ENCODE measurements at regions not wholly inside any gene's neighbourhood (a gene's known extent, or its start where the extent isn't known, plus 50 kb on each side); places are given as distances from the start of the nearest gene placed in this dataset.

DNA sequence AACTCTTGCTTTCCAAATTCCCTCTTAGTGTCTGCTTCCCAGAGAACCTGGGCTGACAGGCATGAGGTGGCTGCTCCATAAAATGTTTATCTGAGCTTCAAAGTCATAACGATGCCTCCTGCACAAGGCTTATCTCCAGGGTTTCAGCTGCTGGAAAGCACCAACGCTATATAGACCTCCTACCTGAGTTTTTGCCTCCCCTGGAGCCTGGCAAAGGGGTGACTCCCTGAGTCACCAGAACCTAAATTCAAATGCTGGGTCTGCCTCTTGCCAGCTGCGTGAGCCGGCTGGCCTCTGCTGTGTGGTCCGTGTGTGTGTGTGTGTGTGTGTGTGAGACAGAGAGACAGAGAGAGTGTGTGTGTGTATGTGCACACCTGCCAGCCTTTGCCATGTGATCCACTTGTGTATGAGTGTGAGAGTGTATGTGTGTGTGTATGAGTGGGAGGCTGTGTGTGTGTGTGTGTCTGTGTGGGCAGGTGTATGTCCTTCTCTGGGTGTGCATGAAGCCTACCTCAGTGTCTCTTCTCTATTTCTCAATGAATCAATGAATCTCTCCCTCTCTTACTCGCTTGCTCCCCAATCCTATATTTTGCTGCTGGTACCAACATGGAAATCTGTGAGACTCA, 714.9 kb downstream of the MATN1 start:
- H3K9ac ChIP-seq (ENCODE audit: insufficient read depth, low read depth, low read length), result no peak overlapping the region
- no peaks in the 10 kb centered on the region; the same call in 1 of the 2 replicates for H3K9me3 ChIP-seq (ENCODE audit: low read length)
- CTCF ChIA-PET (ENCODE audit: low intra/inter-chr PET ratio, low total read pairs), result no interaction called here
- BruUV-seq (replicated peaks), result no TSS peak
- no peak for FAIRE-seq
- H3K79me2 ChIP-seq (ENCODE audit: insufficient read depth, low read length), result no peaks in the 10 kb centered on the region
- in situ Hi-C loops (cut with HindIII; ENCODE audit: extremely low pct_ligation_motif_present, low pct_unique_long_range_greater_than_20kb) (no loop called here), intact Hi-C loops (cut with micrococcal nuclease; ENCODE audit: unreplicated experiment) (no loop called here)
- H3K27me3 ChIP-seq (ENCODE audit: control insufficient read depth in 1 of 2, insufficient read depth in 2 of 2, low read length in 2 of 2), result peaks cover 0 to 1% of the 10 kb centered on the region in 2 experiments; a peak in 1 of 5 replicates
- no peak for DNase-seq (ENCODE audit: low spot score)
- 44% methylated on average over 6 of the region's 6 CpGs for WGBS (ENCODE audit: low lambda C conversion rate)
- H3K4me1 ChIP-seq (ENCODE audit: insufficient read depth, low read length), result peaks cover 10% of the 10 kb centered on the region
- no peak overlapping the region for H3K27ac ChIP-seq (ENCODE audit: extremely low read length, insufficient read depth, low read length)
- H3K4me2 ChIP-seq (ENCODE audit: low read depth, low read length), result no peak overlapping the region
- H3K36me3 ChIP-seq (replicated peaks in 1 of 2; ENCODE audit: control insufficient read depth in 1 of 2, insufficient read depth in 2 of 2, low read length in 2 of 2), result no peaks in the 10 kb centered on the region
- no peak for TF ChIP-seq ZNF878 (CRISPR knock-in tag; IDR thresholded peaks at IDR 0.05)
- TF ChIP-seq, protein P1, sequence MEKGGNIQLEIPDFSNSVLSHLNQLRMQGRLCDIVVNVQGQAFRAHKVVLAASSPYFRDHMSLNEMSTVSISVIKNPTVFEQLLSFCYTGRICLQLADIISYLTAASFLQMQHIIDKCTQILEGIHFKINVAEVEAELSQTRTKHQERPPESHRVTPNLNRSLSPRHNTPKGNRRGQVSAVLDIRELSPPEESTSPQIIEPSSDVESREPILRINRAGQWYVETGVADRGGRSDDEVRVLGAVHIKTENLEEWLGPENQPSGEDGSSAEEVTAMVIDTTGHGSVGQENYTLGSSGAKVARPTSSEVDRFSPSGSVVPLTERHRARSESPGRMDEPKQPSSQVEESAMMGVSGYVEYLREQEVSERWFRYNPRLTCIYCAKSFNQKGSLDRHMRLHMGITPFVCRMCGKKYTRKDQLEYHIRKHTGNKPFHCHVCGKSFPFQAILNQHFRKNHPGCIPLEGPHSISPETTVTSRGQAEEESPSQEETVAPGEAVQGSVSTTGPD (CRISPR knock-in tag; IDR thresholded peaks at IDR 0.05), result no peak
- TF ChIP-seq ESRRA (CRISPR knock-in tag; IDR thresholded peaks at IDR 0.05; ENCODE audit: low read depth), result no peak
- TF ChIP-seq MTA1 (CRISPR knock-in tag; IDR thresholded peaks at IDR 0.05; ENCODE audit: borderline replicate concordance), result no peak
- no peak for TF ChIP-seq KLF12 (CRISPR knock-in tag; IDR thresholded peaks at IDR 0.05; ENCODE audit: borderline replicate concordance)
- no peak for TF ChIP-seq KLF15 (CRISPR knock-in tag; IDR thresholded peaks at IDR 0.05; ENCODE audit: borderline replicate concordance)
- TF ChIP-seq, protein P2, sequence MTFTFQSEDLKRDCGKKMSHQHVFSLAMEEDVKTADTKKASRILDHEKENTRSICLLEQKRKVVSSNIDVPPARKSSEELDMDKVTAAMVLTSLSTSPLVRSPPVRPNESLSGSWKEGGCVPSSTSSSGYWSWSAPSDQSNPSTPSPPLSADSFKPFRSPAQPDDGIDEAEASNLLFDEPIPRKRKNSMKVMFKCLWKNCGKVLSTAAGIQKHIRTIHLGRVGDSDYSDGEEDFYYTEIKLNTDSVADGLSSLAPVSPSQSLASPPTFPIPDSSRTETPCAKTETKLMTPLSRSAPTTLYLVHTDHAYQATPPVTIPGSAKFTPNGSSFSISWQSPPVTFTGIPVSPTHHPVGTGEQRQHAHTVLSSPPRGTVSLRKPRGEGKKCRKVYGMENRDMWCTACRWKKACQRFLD (CRISPR knock-in tag; IDR thresholded peaks at IDR 0.05; ENCODE audit: borderline replicate concordance), result no peak
- TF ChIP-seq TEAD2 (CRISPR knock-in tag; IDR thresholded peaks at IDR 0.05), result no peak
- TF ChIP-seq, protein P3, sequence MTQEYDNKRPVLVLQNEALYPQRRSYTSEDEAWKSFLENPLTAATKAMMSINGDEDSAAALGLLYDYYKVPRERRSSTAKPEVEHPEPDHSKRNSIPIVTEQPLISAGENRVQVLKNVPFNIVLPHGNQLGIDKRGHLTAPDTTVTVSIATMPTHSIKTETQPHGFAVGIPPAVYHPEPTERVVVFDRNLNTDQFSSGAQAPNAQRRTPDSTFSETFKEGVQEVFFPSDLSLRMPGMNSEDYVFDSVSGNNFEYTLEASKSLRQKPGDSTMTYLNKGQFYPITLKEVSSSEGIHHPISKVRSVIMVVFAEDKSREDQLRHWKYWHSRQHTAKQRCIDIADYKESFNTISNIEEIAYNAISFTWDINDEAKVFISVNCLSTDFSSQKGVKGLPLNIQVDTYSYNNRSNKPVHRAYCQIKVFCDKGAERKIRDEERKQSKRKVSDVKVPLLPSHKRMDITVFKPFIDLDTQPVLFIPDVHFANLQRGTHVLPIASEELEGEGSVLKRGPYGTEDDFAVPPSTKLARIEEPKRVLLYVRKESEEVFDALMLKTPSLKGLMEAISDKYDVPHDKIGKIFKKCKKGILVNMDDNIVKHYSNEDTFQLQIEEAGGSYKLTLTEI (CRISPR knock-in tag; conservative IDR thresholded peaks at IDR 0.05), result no peak
- TF ChIP-seq, protein P4, sequence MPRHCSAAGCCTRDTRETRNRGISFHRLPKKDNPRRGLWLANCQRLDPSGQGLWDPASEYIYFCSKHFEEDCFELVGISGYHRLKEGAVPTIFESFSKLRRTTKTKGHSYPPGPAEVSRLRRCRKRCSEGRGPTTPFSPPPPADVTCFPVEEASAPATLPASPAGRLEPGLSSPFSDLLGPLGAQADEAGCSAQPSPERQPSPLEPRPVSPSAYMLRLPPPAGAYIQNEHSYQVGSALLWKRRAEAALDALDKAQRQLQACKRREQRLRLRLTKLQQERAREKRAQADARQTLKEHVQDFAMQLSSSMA (CRISPR knock-in tag; IDR thresholded peaks at IDR 0.05), result no peak
- TF ChIP-seq ZNF24 (IDR thresholded peaks at IDR 0.05), result no peak
- TF ChIP-seq RFXAP (CRISPR knock-in tag; IDR thresholded peaks at IDR 0.05; ENCODE audit: borderline replicate concordance), result no peak
- no peak for TF ChIP-seq ZNF317 (CRISPR knock-in tag; IDR thresholded peaks at IDR 0.05)
- TF ChIP-seq NCOA2 (CRISPR knock-in tag; IDR thresholded peaks at IDR 0.05), result no peak
- no peak for TF ChIP-seq ZNF251 (CRISPR knock-in tag; IDR thresholded peaks at IDR 0.05)
- TF ChIP-seq ZNF773 (CRISPR knock-in tag; IDR thresholded peaks at IDR 0.05; ENCODE audit: borderline replicate concordance), result no peak
- TF ChIP-seq, protein P5, sequence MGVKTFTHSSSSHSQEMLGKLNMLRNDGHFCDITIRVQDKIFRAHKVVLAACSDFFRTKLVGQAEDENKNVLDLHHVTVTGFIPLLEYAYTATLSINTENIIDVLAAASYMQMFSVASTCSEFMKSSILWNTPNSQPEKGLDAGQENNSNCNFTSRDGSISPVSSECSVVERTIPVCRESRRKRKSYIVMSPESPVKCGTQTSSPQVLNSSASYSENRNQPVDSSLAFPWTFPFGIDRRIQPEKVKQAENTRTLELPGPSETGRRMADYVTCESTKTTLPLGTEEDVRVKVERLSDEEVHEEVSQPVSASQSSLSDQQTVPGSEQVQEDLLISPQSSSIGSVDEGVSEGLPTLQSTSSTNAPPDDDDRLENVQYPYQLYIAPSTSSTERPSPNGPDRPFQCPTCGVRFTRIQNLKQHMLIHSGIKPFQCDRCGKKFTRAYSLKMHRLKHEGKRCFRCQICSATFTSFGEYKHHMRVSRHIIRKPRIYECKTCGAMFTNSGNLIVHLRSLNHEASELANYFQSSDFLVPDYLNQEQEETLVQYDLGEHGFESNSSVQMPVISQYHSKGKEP (CRISPR knock-in tag; IDR thresholded peaks at IDR 0.05), result no peak
- no peak for TF ChIP-seq NPAS2 (CRISPR knock-in tag; IDR thresholded peaks at IDR 0.05; ENCODE audit: borderline replicate concordance)
- H3K4me3 ChIP-seq (replicated peaks in 1 of 3; ENCODE audit: insufficient read depth in 1 of 3, low read depth in 2 of 3, low read length in 3 of 3), result no peak overlapping the region
- POLR2A ChIA-PET, result no interaction called here
- ATAC-seq, result no peak
- H4K20me1 ChIP-seq (ENCODE audit: insufficient read depth, low read length), result no peaks in the 10 kb centered on the region
- no peak overlapping the region for H2AFZ ChIP-seq (ENCODE audit: low read length)
